ENCODE measurements at regions not wholly inside any gene's neighbourhood (a gene's known extent, or its start where the extent isn't known, plus 50 kb on each side); places are given as distances from the start of the nearest gene placed in this dataset.

GRCh38 chr12:78586790-78587189, 277.8 kb upstream of the SYT1 start:
- DNase-seq (ENCODE audit: low spot score), result no peak

- no peak for DNase-seq (ENCODE audit: low spot score)
Observed at GRCh38 chr12:78599366-78599765, 265.2 kb upstream of the SYT1 start.

GRCh38 chr12:78600541-78600940, 264.0 kb upstream of the SYT1 start:
- no peak for DNase-seq (ENCODE audit: low spot score)

- no peak for DNase-seq (ENCODE audit: low spot score)
Observed at GRCh38 chr12:78611504-78611903, 253.1 kb upstream of the SYT1 start.

GRCh38 chr12:78612190-78612589, 252.4 kb upstream of the SYT1 start:
- no peak for DNase-seq (ENCODE audit: low spot score)

- DNase-seq (ENCODE audit: low spot score), result no peak
Observed at GRCh38 chr12:78617683-78618082, 246.9 kb upstream of the SYT1 start.

- no peak for DNase-seq (ENCODE audit: low spot score)
Observed at GRCh38 chr12:78622529-78623195, 241.9 kb upstream of the SYT1 start.

GRCh38 chr12:78628491-78629100, 236.0 kb upstream of the SYT1 start:
- DNase-seq (ENCODE audit: low spot score), result no peak

- no peak for DNase-seq (ENCODE audit: low spot score)
Observed at GRCh38 chr12:78636231-78636855, 228.2 kb upstream of the SYT1 start.

GRCh38 chr12:78641837-78642423, 222.6 kb upstream of the SYT1 start:
- DNase-seq (ENCODE audit: low spot score), result peak; percentile 3

- DNase-seq (ENCODE audit: low spot score), result no peak
Observed at GRCh38 chr12:78645956-78646355, 218.6 kb upstream of the SYT1 start.

- DNase-seq (ENCODE audit: low spot score), result no peak
Observed at GRCh38 chr12:78651755-78652154, 212.8 kb upstream of the SYT1 start.

- no peak for DNase-seq (ENCODE audit: low spot score)
Observed at GRCh38 chr12:78666584-78666983, 198.0 kb upstream of the SYT1 start.

- DNase-seq (ENCODE audit: low spot score), result no peak
Observed at GRCh38 chr12:78671295-78671694, 193.3 kb upstream of the SYT1 start.

- no peak for DNase-seq (ENCODE audit: low spot score)
Observed at GRCh38 chr12:78672033-78672432, 192.5 kb upstream of the SYT1 start.

GRCh38 chr12:78674311-78675090, 190.1 kb upstream of the SYT1 start:
- no peak for DNase-seq (ENCODE audit: low spot score)

- no peak for DNase-seq (ENCODE audit: low spot score)
Observed at GRCh38 chr12:78680596-78680995, 184.0 kb upstream of the SYT1 start.

GRCh38 chr12:78683031-78683430, 181.5 kb upstream of the SYT1 start:
- no peak for DNase-seq (ENCODE audit: low spot score)

- no peak for DNase-seq (ENCODE audit: low spot score)
Observed at GRCh38 chr12:78683626-78684025, 180.9 kb upstream of the SYT1 start.

GRCh38 chr12:78684419-78684818, 180.2 kb upstream of the SYT1 start:
- DNase-seq (ENCODE audit: low spot score), result no peak

GRCh38 chr12:78695749-78696148, 168.8 kb upstream of the SYT1 start:
- DNase-seq (ENCODE audit: low spot score), result no peak

- no peak for DNase-seq (ENCODE audit: low spot score)
Observed at GRCh38 chr12:78696267-78696666, 168.3 kb upstream of the SYT1 start.
